ENCODE measurements at regions not wholly inside any gene's neighbourhood (a gene's known extent, or its start where the extent isn't known, plus 50 kb on each side); places are given as distances from the start of the nearest gene placed in this dataset.
"Not testable (repeated sequence)": the region's sequence is repeated elsewhere in the genome, so short reads cannot be mapped to it uniquely, and the experiment has no call there.

DNA sequence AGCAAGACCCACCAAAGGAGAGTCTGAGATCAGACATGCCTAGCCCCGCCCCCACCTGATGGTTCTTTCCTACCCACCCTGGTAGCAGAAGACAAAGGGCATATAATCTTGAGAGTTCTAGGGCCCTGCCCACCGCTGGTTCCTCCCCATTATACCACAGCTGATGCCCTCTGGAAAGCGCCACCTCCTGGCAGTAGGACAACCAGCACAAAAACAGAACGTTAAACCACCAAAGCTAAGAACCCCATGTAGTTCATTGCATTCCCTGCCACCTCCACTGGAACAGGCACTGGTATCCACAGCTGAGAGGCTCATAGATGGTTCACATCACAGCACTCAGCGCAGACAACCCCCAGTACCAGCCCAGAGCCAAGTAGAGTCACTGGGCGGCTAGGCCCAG lies 81.2 kb upstream of the TRPC7 start:
- no peak for DNase-seq
- Histone ChIP-seq H3K36me3 (no peaks in the 10 kb centered on the region), H3K27ac (no peak overlapping the region), H3K9me3 (peaks cover 0 to 9% (median 0%) of the 10 kb centered on the region in 3 donors), H3K27me3 (no peaks in the 10 kb centered on the region), H3K4me1 (no peaks in the 10 kb centered on the region), H3K4me3 (no peak overlapping the region)
- 75 to 92% methylated on average over 2 to 4 of the region's 6 CpGs for WGBS, 2 donors
- TF ChIP-seq, protein P1, sequence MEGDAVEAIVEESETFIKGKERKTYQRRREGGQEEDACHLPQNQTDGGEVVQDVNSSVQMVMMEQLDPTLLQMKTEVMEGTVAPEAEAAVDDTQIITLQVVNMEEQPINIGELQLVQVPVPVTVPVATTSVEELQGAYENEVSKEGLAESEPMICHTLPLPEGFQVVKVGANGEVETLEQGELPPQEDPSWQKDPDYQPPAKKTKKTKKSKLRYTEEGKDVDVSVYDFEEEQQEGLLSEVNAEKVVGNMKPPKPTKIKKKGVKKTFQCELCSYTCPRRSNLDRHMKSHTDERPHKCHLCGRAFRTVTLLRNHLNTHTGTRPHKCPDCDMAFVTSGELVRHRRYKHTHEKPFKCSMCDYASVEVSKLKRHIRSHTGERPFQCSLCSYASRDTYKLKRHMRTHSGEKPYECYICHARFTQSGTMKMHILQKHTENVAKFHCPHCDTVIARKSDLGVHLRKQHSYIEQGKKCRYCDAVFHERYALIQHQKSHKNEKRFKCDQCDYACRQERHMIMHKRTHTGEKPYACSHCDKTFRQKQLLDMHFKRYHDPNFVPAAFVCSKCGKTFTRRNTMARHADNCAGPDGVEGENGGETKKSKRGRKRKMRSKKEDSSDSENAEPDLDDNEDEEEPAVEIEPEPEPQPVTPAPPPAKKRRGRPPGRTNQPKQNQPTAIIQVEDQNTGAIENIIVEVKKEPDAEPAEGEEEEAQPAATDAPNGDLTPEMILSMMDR (IDR thresholded peaks at IDR 0.05) = no peak
- TF ChIP-seq POLR2A (IDR thresholded peaks at IDR 0.05) = no peak
- intact Hi-C loops (cut with DNase I) = no loop called here

DNA sequence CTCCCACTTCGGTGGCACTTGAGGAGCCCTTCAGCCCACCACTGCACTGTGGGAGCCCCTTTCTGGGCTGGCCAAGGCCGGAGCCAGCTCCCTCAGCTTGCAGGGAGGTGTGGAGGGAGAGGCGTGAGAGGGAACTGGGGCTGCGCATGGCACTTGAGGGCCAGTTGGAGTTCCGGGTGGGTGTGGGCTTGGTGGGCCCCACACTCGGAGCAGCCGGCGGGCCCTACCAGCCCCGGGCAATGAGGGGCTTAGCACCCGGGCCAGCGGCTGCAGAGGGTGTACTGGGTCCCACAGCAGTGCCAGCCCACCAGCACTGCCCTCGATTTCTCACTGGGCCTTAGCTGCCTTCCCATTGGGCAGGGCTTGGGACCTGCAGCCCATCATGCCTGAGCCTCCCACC lies 78.8 kb upstream of the TRPC7 start:
- H3K9me3 ChIP-seq; H3K4me3 ChIP-seq; DNase-seq; H3K36me3 ChIP-seq; H3K27ac ChIP-seq; H3K27me3 ChIP-seq; H3K4me1 ChIP-seq; intact Hi-C loops (cut with DNase I): not testable (repeated sequence)
- WGBS, 2 donors = 60 to 100% methylated on average over 1 of the region's 12 CpGs

DNA sequence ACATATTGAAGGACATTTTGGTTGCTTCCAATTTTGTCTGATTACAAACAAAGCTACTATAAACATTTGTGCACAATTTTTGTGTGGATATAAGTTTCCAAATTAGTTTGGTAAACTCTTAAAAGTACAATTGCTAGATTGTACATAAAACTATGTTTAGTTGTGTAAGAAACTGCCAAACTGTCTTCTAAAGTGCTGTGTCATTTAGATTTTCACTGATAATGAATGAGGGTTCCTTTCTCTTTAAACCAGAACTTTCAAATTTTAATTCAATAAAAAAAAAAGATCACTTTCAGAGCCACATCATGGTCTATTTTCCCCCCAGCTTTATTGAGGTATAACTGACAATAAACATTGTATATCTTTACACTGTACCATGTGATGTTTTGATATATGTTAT lies 74.0 kb upstream of the TRPC7 start:
- H3K27ac ChIP-seq = no peak overlapping the region
- TF ChIP-seq POLR2A (IDR thresholded peaks at IDR 0.05) = no peak
- TF ChIP-seq, protein P1 (IDR thresholded peaks at IDR 0.05) = no peak
- peaks cover 0 to 9% (median 0%) of the 10 kb centered on the region in 3 donors for H3K9me3 ChIP-seq
- no peak for DNase-seq
- H3K27me3 ChIP-seq = no peaks in the 10 kb centered on the region
- intact Hi-C loops (cut with DNase I) = no loop called here
- H3K36me3 ChIP-seq = no peaks in the 10 kb centered on the region
- no peaks in the 10 kb centered on the region for H3K4me1 ChIP-seq
- H3K4me3 ChIP-seq = no peak overlapping the region

DNA sequence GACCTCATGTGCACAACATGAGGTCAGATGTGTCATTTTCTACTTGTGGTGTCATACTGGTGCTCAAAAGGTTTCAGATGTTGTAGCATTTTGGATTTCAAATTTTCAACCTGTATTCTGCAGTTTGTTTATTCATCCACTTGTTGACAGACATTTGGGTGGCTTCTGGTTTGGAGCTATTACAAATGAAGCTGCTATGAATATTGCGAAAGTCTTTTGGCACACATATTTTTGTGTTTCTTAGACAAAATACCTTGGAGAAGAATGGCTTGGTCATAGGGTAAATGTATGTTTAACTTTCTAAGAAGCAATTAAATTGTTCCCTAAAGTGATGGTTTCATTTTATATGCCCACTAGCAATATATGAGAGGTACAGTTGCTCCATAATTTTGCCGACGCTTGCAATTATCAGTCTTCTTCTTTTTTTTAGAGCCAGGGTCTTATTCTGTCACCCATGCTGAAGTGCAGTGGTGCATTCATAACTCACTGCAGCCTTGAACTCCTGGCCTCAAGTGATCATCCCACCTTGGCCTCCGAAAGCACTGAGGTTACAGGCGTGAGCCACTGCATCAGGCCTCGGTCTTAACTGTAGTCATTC lies 70.7 kb upstream of the TRPC7 start:
- WGBS, 2 donors = 86 to 89% methylated on average over 6 of the region's 6 CpGs
- H3K9me3 ChIP-seq = no peaks in the 10 kb centered on the region
- H3K4me3 ChIP-seq = no peak overlapping the region
- H3K4me1 ChIP-seq = no peaks in the 10 kb centered on the region
- H3K36me3 ChIP-seq = no peaks in the 10 kb centered on the region
- H3K27me3 ChIP-seq = no peaks in the 10 kb centered on the region
- no peak overlapping the region for H3K27ac ChIP-seq
- no peak for DNase-seq
- TF ChIP-seq, protein P1 (IDR thresholded peaks at IDR 0.05) = no peak
- no peak for TF ChIP-seq POLR2A (IDR thresholded peaks at IDR 0.05)
- intact Hi-C loops (cut with DNase I) = no loop called here

DNA sequence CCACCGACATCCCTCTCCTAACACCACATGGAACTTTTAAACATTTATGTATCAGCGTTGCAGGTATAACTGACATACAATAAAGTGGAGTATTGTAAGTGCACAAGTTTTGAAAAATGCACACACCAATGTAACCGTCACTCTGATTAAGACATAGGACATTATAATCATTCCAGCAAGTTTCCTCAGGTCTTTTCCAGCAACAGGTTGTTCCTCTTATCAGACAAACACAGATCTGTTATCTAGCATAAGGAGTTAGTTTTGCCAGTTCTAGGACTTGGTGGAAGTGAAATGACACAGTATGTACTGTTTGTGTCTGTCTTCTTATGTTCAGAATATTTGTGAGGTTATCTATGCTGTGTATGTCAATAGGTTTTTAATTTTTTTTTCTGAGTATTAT lies 69.5 kb upstream of the TRPC7 start:
- TF ChIP-seq, protein P1 (IDR thresholded peaks at IDR 0.05) = no peak
- Histone ChIP-seq H3K27ac (no peak overlapping the region), H3K27me3 (no peaks in the 10 kb centered on the region), H3K4me1 (no peaks in the 10 kb centered on the region), H3K4me3 (no peak overlapping the region), H3K36me3 (no peaks in the 10 kb centered on the region), H3K9me3 (no peaks in the 10 kb centered on the region)
- DNase-seq = no peak
- intact Hi-C loops (cut with DNase I) = no loop called here
- WGBS, 2 donors = 74 to 77% methylated on average over 3 of the region's 3 CpGs

DNA sequence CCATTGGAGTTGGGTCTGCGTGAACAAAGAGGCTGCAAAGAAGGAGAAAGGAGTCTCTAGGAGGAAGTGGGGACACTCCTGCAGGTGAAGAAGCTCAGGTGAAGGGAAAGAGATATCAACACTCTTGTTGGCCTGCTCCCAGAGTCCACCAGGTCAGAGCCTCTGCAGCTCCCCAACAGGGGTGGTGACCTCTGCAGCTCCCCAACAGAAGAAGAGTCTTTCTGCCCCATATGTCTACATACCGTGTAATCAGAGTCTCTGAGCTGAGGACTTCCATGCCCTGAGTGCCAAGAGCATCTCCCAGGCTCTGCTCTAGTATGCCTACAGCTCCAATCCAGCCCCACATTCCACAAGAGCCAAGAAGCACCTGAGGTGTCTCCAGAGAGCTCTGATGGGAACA lies 67.4 kb upstream of the TRPC7 start:
- Histone ChIP-seq H3K4me3 (no peak overlapping the region), H3K9me3 (no peaks in the 10 kb centered on the region), H3K36me3 (no peaks in the 10 kb centered on the region), H3K4me1 (no peaks in the 10 kb centered on the region), H3K27me3 (no peaks in the 10 kb centered on the region), H3K27ac (no peak overlapping the region)
- DNase-seq = no peak
- intact Hi-C loops (cut with DNase I) = no loop called here
- 77 to 100% methylated on average over 1 to 2 of the region's 2 CpGs for WGBS, 2 donors
- no peak for TF ChIP-seq POLR2A (IDR thresholded peaks at IDR 0.05)
- TF ChIP-seq, protein P1 (IDR thresholded peaks at IDR 0.05) = no peak
